ENCODE measurements at regions not wholly inside any gene's neighbourhood (a gene's known extent, or its start where the extent isn't known, plus 50 kb on each side); places are given as distances from the start of the nearest gene placed in this dataset.

GRCh38 chr13:89660752-89661151 lies 1686.7 kb upstream of the MIR17HG start:
- no peak for DNase-seq
- Mint-ChIP-seq H3K27ac (peak overlapping the region; percentile 67), H3K9me3 (peaks cover 8% of the 10 kb centered on the region), H3K4me1 (peaks cover 12% of the 10 kb centered on the region), H3K36me3 (ENCODE audit: low read depth) (no peaks in the 10 kb centered on the region), H3K27me3 (ENCODE audit: low read depth, poor library complexity) (no peaks in the 10 kb centered on the region), H3K4me3 (no peak overlapping the region)
- TF ChIP-seq CTCF (IDR thresholded peaks at IDR 0.05), result no peak

- no peaks in the 10 kb centered on the region for H3K36me3 Mint-ChIP-seq (ENCODE audit: low read depth)
- no peak for DNase-seq
- no peak overlapping the region for H3K4me3 Mint-ChIP-seq
- peaks cover 6% of the 10 kb centered on the region for H3K4me1 Mint-ChIP-seq
- TF ChIP-seq CTCF (IDR thresholded peaks at IDR 0.05), result no peak
- H3K9me3 Mint-ChIP-seq, result no peaks in the 10 kb centered on the region
- H3K27me3 Mint-ChIP-seq (ENCODE audit: low read depth, poor library complexity), result no peaks in the 10 kb centered on the region
- H3K27ac Mint-ChIP-seq, result no peak overlapping the region
Measured at GRCh38 chr13:89673789-89674311, 1673.6 kb upstream of the MIR17HG start.

GRCh38 chr13:89678466-89679121 lies 1668.9 kb upstream of the MIR17HG start:
- no peak for TF ChIP-seq CTCF (IDR thresholded peaks at IDR 0.05)
- H3K27me3 Mint-ChIP-seq (ENCODE audit: low read depth, poor library complexity), result no peaks in the 10 kb centered on the region
- no peaks in the 10 kb centered on the region for H3K4me1 Mint-ChIP-seq
- no peak overlapping the region for H3K4me3 Mint-ChIP-seq
- no peak for DNase-seq
- no peaks in the 10 kb centered on the region for H3K36me3 Mint-ChIP-seq (ENCODE audit: low read depth)
- no peaks in the 10 kb centered on the region for H3K9me3 Mint-ChIP-seq
- no peak overlapping the region for H3K27ac Mint-ChIP-seq

- peaks cover under 1% of the 10 kb centered on the region for H3K9me3 Mint-ChIP-seq
- no peak for DNase-seq
- peaks cover 35% of the 10 kb centered on the region for H3K4me1 Mint-ChIP-seq
- no peaks in the 10 kb centered on the region for H3K36me3 Mint-ChIP-seq (ENCODE audit: low read depth)
- TF ChIP-seq CTCF (IDR thresholded peaks at IDR 0.05), result no peak
- no peaks in the 10 kb centered on the region for H3K27me3 Mint-ChIP-seq (ENCODE audit: low read depth, poor library complexity)
- H3K27ac Mint-ChIP-seq, result no peak overlapping the region
- no peak overlapping the region for H3K4me3 Mint-ChIP-seq
Measured at GRCh38 chr13:89684896-89685295, 1662.6 kb upstream of the MIR17HG start.

GRCh38 chr13:89686171-89686570 lies 1661.3 kb upstream of the MIR17HG start:
- Mint-ChIP-seq H3K4me3 (no peak overlapping the region), H3K27ac (no peak overlapping the region), H3K9me3 (peaks cover 3% of the 10 kb centered on the region), H3K27me3 (ENCODE audit: low read depth, poor library complexity) (no peaks in the 10 kb centered on the region), H3K4me1 (peaks cover 35% of the 10 kb centered on the region), H3K36me3 (ENCODE audit: low read depth) (no peaks in the 10 kb centered on the region)
- DNase-seq, result no peak
- no peak for TF ChIP-seq CTCF (IDR thresholded peaks at IDR 0.05)

GRCh38 chr13:89687066-89687465 lies 1660.4 kb upstream of the MIR17HG start:
- Mint-ChIP-seq H3K4me3 (no peak overlapping the region), H3K9me3 (peaks cover 3% of the 10 kb centered on the region), H3K27me3 (ENCODE audit: low read depth, poor library complexity) (no peaks in the 10 kb centered on the region), H3K36me3 (ENCODE audit: low read depth) (no peaks in the 10 kb centered on the region), H3K4me1 (peaks cover 35% of the 10 kb centered on the region), H3K27ac (no peak overlapping the region)
- no peak for DNase-seq
- TF ChIP-seq CTCF (IDR thresholded peaks at IDR 0.05), result no peak
